MM.1S (cell line): ENCODE measurements at regions not wholly inside any gene's neighbourhood (a gene's known extent, or its start where the extent isn't known, plus 50 kb on each side); places are given as distances from the start of the nearest gene placed in this dataset.

ENCODE experiments used
- DNase-seq: peaks from one replicate; pipeline ENCODE4 v3.0.0-alpha.2; 2015
- H2AFZ ChIP-seq: fragments of 300-600 bp; sonication (generic); 2 replicates; pipeline ENCODE4 v1.6.0; 2016; ENCODE audit warnings: antibody characterized with exemption, low read length
- H3F3A ChIP-seq: fragments of 300-600 bp; sonication (generic); 2 replicates; pipeline ENCODE4 v1.6.1; 2016; ENCODE audit warnings: mild to moderate bottlenecking, antibody characterized with exemption, low read length, moderate library complexity, mixed read lengths; ENCODE audit not compliant: insufficient read depth
- H3K27ac ChIP-seq: fragments of 300-600 bp; sonication (generic); 2 replicates; pipeline ENCODE4 v1.5.1; 2016; ENCODE audit warnings: mild to moderate bottlenecking, low read length
- H3K27me3 ChIP-seq: fragments of 300-600 bp; sonication (generic); replicated peaks from 2 replicates; pipeline ENCODE4 v1.6.0; 2016; ENCODE audit warnings: low read length; ENCODE audit not compliant: insufficient read depth
- H3K36me3 ChIP-seq: fragments of 300-600 bp; sonication (generic); replicated peaks from 2 replicates; pipeline ENCODE4 v1.6.1; 2016; ENCODE audit warnings: mild to moderate bottlenecking, low read length, mixed read lengths; ENCODE audit not compliant: insufficient read depth
- H3K4me1 ChIP-seq: fragments of 300-600 bp; sonication (generic); 2 replicates; pipeline ENCODE4 v1.6.1; 2016; ENCODE audit warnings: low read length, mixed read lengths
- H3K4me2 ChIP-seq: fragments of 300-600 bp; sonication (generic); 2 replicates; pipeline ENCODE4 v1.6.0; 2016; ENCODE audit warnings: low read depth, low read length
- H3K4me3 ChIP-seq: fragments of 300-600 bp; sonication (generic); 2 replicates; pipeline ENCODE4 v1.5.1; 2016; ENCODE audit warnings: low read length, mixed read lengths
- H3K79me2 ChIP-seq: fragments of 300-600 bp; sonication (generic); 2 replicates; pipeline ENCODE4 v1.6.1; 2016; ENCODE audit warnings: mixed run types, low read length, mixed read lengths
- H3K9ac ChIP-seq: fragments of 300-600 bp; sonication (generic); 2 replicates; pipeline ENCODE4 v1.6.1; 2016; ENCODE audit warnings: low read length, mixed read lengths
- H3K9me2 ChIP-seq: fragments of 300-600 bp; sonication (generic); replicated peaks from 2 replicates; pipeline ENCODE4 v1.6.1; 2016; ENCODE audit warnings: mild to moderate bottlenecking, low read length, mixed read lengths; ENCODE audit not compliant: insufficient read depth
- H3K9me3 ChIP-seq: fragments of 300-600 bp; sonication (generic); replicated peaks from 2 replicates; pipeline ENCODE4 v1.6.1; 2016; ENCODE audit warnings: mild to moderate bottlenecking, low read length, mixed read lengths; ENCODE audit not compliant: insufficient read depth
- H4K20me1 ChIP-seq: fragments of 300-600 bp; sonication (generic); 2 replicates; pipeline ENCODE4 v1.6.1; 2016; ENCODE audit warnings: mild to moderate bottlenecking, low read length, moderate library complexity, mixed read lengths; ENCODE audit not compliant: insufficient read depth
- CTCF ChIP-seq: fragments of 300-600 bp; sonication (generic); IDR thresholded peaks from 2 replicates; pipeline ENCODE4 v1.5.1; 2016; ENCODE audit warnings: antibody characterized with exemption, low read length, mixed read lengths
- EZH2 ChIP-seq: fragments of 300-600 bp; sonication (generic); optimal IDR thresholded peaks from 2 replicates; pipeline ENCODE3; 2017; ENCODE audit warnings: low read depth, mild to moderate bottlenecking, antibody characterized with exemption, low read length, mixed read lengths
- EZH2phosphoT487 ChIP-seq: fragments of 300-600 bp; sonication (generic); IDR thresholded peaks from 2 replicates; pipeline ENCODE4 v1.6.1; 2018; ENCODE audit warnings: antibody characterized with exemption, low read length

GRCh38 chr13:89115307-89115706 lies 1444.1 kb downstream of the SLITRK5 start:
- no peaks in the 10 kb centered on the region for H3K36me3 ChIP-seq
- H4K20me1 ChIP-seq = no peaks in the 10 kb centered on the region
- no peak overlapping the region for H2AFZ ChIP-seq
- no peaks in the 10 kb centered on the region for H3K79me2 ChIP-seq
- no peak overlapping the region for H3K9ac ChIP-seq
- no peak overlapping the region for H3K4me3 ChIP-seq
- no peak for DNase-seq
- H3K27me3 ChIP-seq = no peaks in the 10 kb centered on the region
- no peak; the same call in 1 of the 2 replicates for TF ChIP-seq CTCF
- no peak for TF ChIP-seq EZH2phosphoT487
- TF ChIP-seq EZH2 = no peak
- no peaks in the 10 kb centered on the region for H3K4me1 ChIP-seq
- no peaks in the 10 kb centered on the region for H3K9me2 ChIP-seq
- no peak overlapping the region for H3K27ac ChIP-seq
- no peaks in the 10 kb centered on the region for H3K9me3 ChIP-seq
- H3F3A ChIP-seq = no peaks in the 10 kb centered on the region
- H3K4me2 ChIP-seq = no peak overlapping the region

GRCh38 chr13:89136678-89137077 lies 1465.5 kb downstream of the SLITRK5 start:
- no peak overlapping the region for H3K4me2 ChIP-seq
- no peaks in the 10 kb centered on the region for H3K9me3 ChIP-seq
- H3K27me3 ChIP-seq = no peaks in the 10 kb centered on the region
- no peak overlapping the region for H3K4me3 ChIP-seq
- no peaks in the 10 kb centered on the region for H3F3A ChIP-seq
- TF ChIP-seq EZH2 (no peak), EZH2phosphoT487 (no peak), CTCF (no peak)
- H3K27ac ChIP-seq = no peak overlapping the region
- no peaks in the 10 kb centered on the region for H3K9me2 ChIP-seq
- no peaks in the 10 kb centered on the region for H4K20me1 ChIP-seq
- DNase-seq = no peak
- no peak overlapping the region for H3K9ac ChIP-seq
- no peaks in the 10 kb centered on the region for H3K79me2 ChIP-seq
- H3K36me3 ChIP-seq = no peaks in the 10 kb centered on the region
- H3K4me1 ChIP-seq = no peaks in the 10 kb centered on the region
- no peak overlapping the region for H2AFZ ChIP-seq

GRCh38 chr13:89150362-89150761 lies 1479.2 kb downstream of the SLITRK5 start:
- DNase-seq = no peak
- H3K27ac ChIP-seq = no peak overlapping the region
- no peaks in the 10 kb centered on the region for H4K20me1 ChIP-seq
- no peaks in the 10 kb centered on the region for H3K9me3 ChIP-seq
- no peaks in the 10 kb centered on the region for H3K27me3 ChIP-seq
- H3K4me2 ChIP-seq = no peak overlapping the region
- no peaks in the 10 kb centered on the region for H3F3A ChIP-seq
- no peak overlapping the region for H2AFZ ChIP-seq
- H3K79me2 ChIP-seq = no peaks in the 10 kb centered on the region
- H3K9ac ChIP-seq = no peak overlapping the region
- no peak overlapping the region for H3K4me3 ChIP-seq
- H3K4me1 ChIP-seq = no peaks in the 10 kb centered on the region
- H3K36me3 ChIP-seq = no peaks in the 10 kb centered on the region
- TF ChIP-seq CTCF = no peak
- TF ChIP-seq EZH2 = no peak
- TF ChIP-seq EZH2phosphoT487 = no peak
- H3K9me2 ChIP-seq = no peaks in the 10 kb centered on the region
